Mesenteric fat pad (tissue), 1 donor: ENCODE measurements at regions not wholly inside any gene's neighbourhood (a gene's known extent, or its start where the extent isn't known, plus 50 kb on each side); places are given as distances from the start of the nearest gene placed in this dataset.
"Not testable (repeated sequence)": the region's sequence is repeated elsewhere in the genome, so short reads cannot be mapped to it uniquely, and the experiment has no call there.

ENCODE experiments used
- DNase-seq: peaks from one replicate; pipeline ENCODE4 v3.0.0-alpha.2; 2020; ENCODE audit warnings: low spot score
- donor health status: DM: yes; HTN: yes; CAD: no.

DNA sequence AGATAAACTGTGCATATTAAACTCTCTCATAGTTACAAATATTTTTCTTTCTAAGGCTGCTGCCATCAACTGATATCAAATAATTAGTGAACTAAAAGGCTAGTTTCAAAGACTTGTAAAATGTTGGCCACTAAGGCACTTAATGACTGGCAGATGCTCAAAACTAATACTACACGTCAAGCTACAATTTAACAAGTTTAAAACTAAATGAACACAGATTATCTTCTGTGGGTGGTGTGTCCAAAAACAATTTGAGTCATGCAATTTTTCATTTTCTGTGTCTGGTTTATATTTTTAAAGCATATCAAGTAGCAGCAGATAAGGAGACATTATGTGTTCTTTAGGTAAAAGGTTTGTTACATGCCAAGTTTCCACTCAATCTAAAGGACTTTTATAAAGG is 665.1 kb downstream of the EFNA5 start:
- no peak for DNase-seq

DNA sequence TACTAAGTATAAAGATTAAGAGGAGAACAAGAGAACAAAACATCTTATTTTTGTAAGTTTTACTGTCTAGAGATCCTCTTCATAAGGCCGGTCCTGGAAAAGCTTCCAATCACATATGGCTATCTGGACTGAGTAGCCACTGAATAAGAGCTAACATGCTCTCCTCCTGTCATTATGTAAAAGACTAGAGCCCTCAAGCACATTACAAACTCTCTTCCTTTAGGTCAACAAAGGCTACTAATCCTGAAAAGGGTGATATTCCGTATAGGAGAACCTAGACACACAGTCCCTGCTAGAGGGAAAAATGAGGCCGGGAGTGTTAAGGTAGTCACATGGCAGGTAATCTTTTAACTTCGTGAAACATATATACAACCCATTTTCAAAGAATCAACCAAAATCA is 665.6 kb downstream of the EFNA5 start:
- DNase-seq: no peak

GRCh38 chr5:107002115-107002514 is 668.6 kb downstream of the EFNA5 start:
- no peak for DNase-seq

- DNase-seq: not testable (repeated sequence)
Measured at GRCh38 chr5:106999506-106999905, 671.2 kb downstream of the EFNA5 start.

DNA sequence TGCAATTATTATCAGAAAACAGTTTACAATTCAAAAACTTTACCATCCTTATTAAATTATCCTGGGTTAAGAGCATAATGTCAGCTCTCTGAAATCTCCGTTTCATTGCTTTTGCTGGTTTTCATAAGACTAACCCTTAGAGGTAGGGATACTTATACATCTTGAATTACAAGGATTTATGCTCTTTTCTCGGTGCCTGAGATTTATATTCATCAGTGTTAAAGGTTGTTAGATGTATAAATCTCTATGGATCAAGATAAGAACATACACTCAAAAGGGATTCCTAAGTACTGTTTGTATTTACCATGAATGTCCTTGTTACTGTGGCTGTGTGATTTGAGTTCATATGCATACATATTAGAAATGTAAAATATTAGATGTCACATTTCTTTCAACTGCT is 684.7 kb downstream of the EFNA5 start:
- DNase-seq: no peak

DNA sequence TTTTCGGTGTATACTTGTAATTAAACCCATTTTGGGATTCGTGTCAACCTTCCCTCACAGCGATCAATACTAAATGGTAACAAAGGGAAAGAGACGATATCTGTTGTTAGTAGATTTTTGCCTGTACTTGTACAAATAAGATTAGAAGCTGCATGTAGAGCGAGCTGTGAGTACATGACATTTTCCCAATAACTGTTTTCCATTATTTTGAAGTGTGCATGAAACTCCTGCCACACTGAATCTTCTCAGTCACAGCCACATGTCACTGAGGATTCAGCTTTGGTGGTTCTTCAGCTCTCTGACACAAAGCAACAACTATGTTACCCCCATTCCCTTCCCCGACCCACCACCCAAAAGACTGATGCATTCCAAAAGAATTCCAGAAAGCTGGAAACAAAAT is 685.6 kb downstream of the EFNA5 start:
- no peak for DNase-seq

- DNase-seq: not testable (repeated sequence)
Measured at GRCh38 chr5:106979178-106979577, 691.6 kb downstream of the EFNA5 start.

- not testable (repeated sequence) for DNase-seq
Measured at GRCh38 chr5:106978582-106979165, 692.1 kb downstream of the EFNA5 start.

DNA sequence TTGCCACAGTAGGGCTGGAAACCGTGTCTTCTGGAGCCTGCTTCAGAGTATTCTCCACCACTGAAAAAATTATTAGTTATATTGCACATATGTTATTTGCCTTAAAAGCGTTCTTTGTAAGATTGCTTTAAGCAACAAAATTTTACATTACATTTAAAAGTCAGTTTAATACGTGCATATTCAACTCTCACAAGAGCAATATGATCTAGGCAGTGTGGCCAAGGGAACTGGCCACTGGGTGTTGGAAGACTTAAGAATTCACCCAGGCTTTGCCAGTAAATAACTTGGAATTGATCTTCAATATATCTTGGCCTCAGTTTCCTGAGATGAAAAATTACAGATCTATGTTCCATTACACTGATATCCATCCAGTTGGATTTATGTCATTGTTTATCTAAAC is 694.4 kb downstream of the EFNA5 start:
- no peak for DNase-seq

- DNase-seq: no peak
Measured at GRCh38 chr5:106974272-106974671, 696.5 kb downstream of the EFNA5 start.

DNA sequence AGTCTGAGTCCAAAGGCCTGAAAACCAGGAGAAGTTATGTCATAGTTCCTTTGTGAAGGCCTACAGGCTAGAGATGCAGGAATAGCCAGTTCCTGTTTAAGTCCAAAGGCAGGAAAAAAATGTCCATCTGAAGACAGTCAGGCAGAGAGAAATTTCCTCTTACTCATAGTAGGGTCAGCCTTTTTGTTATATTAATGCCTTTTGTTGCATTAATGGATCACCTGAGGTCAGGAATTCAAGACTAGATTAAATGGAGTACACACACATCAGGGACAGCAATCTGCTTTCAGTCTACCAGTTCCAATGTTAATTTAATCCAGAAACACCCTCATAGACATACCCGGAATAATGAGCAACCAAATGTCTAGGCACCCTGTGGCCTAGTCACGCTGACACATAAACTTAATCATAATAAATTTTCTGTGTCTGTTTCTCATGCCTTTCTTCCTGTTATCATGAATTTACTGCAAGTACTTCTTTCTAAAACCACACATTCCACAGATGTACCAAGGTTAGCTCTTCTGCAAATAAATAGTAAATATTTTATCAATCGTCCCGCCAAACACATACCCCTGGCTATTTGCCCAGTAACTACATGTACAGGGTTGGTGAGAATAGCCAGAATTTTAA is 703.9 kb downstream of the EFNA5 start:
- no peak for DNase-seq

GRCh38 chr5:106964132-106964531 is 706.6 kb downstream of the EFNA5 start:
- no peak for DNase-seq

DNA sequence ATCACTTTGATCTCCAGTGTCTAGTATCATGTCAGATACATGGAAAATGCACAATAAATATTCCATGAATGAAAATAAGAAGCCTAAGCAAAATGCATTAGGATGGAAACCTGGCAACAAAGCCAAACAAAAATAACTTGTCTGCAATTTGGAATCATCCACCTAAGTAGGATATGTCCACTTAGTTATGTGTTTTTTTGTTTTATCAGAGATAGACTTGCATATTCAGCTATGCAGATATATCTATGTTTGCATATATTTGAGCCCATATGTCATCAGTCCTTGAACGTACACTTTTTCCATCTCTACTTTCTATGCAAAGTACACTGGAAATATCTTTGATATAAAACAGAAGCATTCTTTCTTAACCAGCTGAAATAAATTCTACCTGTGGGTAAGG is 707.1 kb downstream of the EFNA5 start:
- no peak for DNase-seq

DNA sequence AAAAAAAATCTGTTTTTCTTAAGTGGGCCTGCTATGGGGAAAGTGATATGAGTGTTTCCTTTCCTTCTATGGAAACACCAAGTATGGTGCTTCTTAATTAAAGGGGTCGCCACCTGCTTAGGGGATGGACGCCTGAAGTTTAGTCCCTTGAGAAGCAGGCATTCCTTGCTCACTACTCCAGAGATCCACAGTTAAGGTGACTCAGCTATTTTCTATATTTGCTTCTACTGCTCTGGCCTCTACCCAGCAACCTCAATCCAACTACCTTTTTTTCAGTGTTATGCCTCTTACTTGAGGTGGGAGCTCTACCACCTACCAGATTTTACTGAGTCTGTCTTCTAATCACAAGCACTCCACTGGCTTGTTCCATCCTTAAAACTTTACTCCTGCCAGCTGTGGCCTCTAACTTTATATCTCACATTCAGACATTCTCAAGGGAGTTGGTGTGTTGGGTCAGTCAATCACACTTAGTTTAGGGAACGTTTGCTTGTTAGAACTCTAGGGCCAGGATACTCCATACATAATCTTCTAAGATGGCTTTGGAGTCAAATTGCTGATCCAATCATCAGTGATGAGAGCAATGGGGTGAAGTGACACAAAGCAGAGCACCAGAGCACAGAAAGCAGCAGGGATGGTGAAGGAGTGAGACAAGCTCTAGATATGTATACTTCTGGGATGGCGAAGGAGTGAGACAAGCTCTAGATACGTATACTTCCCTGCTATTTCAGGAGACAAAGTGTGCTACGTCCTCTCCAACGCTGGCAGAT is 708.1 kb downstream of the EFNA5 start:
- no peak for DNase-seq

DNA sequence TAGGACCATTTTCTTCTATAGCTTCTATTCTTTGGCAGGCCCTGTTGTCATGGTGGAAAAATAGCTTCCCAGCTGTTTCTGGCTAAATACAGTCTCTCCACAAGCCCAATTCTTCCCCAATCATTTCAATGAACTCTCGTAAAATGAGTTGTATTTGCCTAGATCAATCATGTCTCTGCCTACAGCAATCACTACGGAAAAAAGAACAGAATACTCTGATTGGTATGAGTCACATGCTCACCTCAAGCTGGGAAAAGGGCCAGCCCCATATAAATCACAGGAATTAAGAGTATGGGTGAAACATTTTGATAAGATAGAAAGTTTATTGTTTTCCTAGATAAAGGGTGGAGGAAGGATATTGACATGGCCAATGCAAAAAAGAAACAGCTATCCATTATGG is 711.4 kb downstream of the EFNA5 start:
- DNase-seq: no peak

- DNase-seq: no peak
Measured at GRCh38 chr5:106957336-106957735, 713.4 kb downstream of the EFNA5 start.

DNA sequence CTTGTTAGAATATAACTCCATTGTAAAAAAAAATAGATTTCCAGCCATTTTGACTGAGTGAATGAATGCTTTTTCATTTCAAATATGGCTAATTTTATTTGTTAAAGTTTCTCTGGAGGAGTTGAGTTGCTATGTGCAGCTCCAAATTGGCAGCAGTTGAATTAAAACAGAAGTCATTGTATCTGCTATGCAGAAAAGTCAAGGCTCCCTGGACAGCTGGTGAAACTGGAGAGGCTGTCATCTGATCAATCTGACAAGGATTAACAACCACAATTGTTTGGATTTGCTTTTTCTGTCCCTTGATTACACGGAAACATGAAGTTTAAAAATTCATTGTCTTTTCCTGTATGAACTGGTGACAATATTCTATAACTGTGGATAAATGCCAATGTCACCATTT is 713.9 kb downstream of the EFNA5 start:
- no peak for DNase-seq

- DNase-seq: no peak
Measured at GRCh38 chr5:106956187-106956586, 714.5 kb downstream of the EFNA5 start.

- no peak for DNase-seq
Measured at GRCh38 chr5:106940986-106941385, 729.8 kb downstream of the EFNA5 start.

DNA sequence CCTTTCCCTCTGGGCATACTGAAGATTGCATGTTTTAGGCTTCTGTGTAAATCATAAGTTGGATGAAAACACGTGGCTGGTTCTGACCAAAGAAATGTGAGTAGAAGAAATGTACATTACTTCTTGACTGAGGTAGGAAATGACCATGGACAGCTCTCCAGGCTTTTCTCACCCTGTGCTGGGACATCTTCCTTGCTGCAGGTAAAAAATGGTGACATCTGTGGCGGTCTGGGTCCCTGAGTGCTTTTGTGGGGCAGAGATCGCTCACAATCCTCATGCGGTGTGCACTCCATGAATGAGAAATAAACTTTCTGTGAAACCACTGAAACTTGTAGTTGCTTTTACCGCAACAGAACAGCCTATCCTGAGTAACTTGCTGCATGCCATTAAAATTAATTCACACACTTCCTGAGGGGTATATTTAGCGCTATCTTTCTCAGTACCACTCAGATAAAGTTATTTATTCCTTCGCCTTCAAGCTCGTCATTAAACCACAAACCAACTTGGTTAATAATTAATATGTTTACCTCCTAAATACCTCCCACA is 730.4 kb downstream of the EFNA5 start:
- DNase-seq: no peak

- DNase-seq: no peak
Measured at GRCh38 chr5:106923409-106923808, 747.3 kb downstream of the EFNA5 start.

DNA sequence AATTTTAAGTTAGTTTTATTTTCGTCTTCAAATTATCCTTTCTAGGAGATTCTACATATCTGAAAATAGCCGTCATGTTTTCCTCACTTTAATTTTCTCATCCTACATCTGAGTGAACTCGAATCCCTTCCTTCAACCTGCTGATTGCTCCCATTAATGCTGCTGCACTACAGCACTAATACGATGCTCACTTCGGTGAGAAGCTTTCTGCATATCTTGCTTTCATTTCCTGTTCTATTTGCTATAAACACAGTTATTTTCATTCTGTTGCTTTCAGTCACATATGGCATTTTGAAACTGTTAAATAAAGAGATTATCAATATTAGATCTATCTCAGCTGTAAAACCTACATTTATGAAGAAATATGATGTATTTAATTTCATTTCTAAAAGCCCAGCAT is 749.2 kb downstream of the EFNA5 start:
- no peak for DNase-seq
